IPS-20b (cell line): ENCODE measurements at regions not wholly inside any gene's neighbourhood (a gene's known extent, or its start where the extent isn't known, plus 50 kb on each side); places are given as distances from the start of the nearest gene placed in this dataset.
"Not testable (repeated sequence)": the region's sequence is repeated elsewhere in the genome, so short reads cannot be mapped to it uniquely, and the experiment has no call there.

ENCODE experiments used
- H3K27ac ChIP-seq: one replicate; pipeline ENCODE4 v1.5.1; 2013; ENCODE audit warnings: low read length
- H3K27me3 ChIP-seq: 2 replicates; pipeline ENCODE4 v1.6.1; 2013; ENCODE audit warnings: mild to moderate bottlenecking, low read length, inconsistent platforms; ENCODE audit not compliant: insufficient read depth
- H3K36me3 ChIP-seq: 2 replicates; pipeline ENCODE4 v1.6.1; 2013; ENCODE audit warnings: low read depth, mild to moderate bottlenecking, inconsistent platforms, low read length, moderate library complexity; ENCODE audit not compliant: insufficient read depth
- H3K4me1 ChIP-seq: 2 replicates; pipeline ENCODE4 v1.6.1; 2013; ENCODE audit warnings: mild to moderate bottlenecking, control low read depth, inconsistent platforms, low read length, moderate library complexity; ENCODE audit not compliant: insufficient read depth
- H3K4me3 ChIP-seq: 2 replicates; pipeline ENCODE4 v1.5.1; 2013; ENCODE audit warnings: mild to moderate bottlenecking, low read length, inconsistent platforms
- H3K9ac ChIP-seq: 2 replicates; pipeline ENCODE4 v1.6.1; 2013; ENCODE audit warnings: low read depth, mild to moderate bottlenecking, inconsistent platforms, low read length, moderate library complexity
- H3K9me3 ChIP-seq: 2 replicates; pipeline ENCODE4 v1.6.1; 2013; ENCODE audit warnings: mild to moderate bottlenecking, low read depth, low read length, inconsistent platforms; ENCODE audit not compliant: insufficient read depth

GRCh38 chr4:134636338-134637051, 434.9 kb upstream of the PABPC4L start:
- H3K36me3 ChIP-seq: no peaks in the 10 kb centered on the region
- no peaks in the 10 kb centered on the region for H3K9me3 ChIP-seq
- no peaks in the 10 kb centered on the region for H3K27me3 ChIP-seq
- no peak overlapping the region for H3K27ac ChIP-seq
- H3K9ac ChIP-seq: no peak overlapping the region
- H3K4me3 ChIP-seq: no peak overlapping the region
- H3K4me1 ChIP-seq: peaks cover 4% of the 10 kb centered on the region; the same call in 1 of the 2 replicates

DNA sequence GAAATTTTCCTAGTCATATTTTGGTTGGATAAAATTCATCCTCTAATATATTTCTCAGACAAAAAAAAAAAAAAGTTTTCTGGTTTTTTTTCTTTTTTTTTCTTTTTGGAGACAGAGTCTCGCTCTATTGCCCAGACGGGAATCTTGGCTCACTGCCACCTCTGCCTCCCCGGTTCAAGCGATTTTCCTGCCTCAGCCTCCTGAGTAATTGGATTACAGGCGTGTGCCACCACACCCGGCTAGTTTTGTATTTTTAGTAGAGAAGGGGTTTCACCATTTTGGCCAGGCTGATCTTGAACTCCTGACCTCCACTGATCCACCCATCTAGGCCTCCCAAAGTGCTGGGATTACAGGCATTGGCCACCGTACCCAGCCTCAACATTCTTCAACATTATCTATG, 432.7 kb upstream of the PABPC4L start:
- Histone ChIP-seq H3K9me3 (no peaks in the 10 kb centered on the region), H3K4me3 (no peak overlapping the region), H3K27ac (no peak overlapping the region), H3K9ac (no peak overlapping the region), H3K4me1 (peaks cover 4% of the 10 kb centered on the region; the same call in 1 of the 2 replicates), H3K36me3 (no peaks in the 10 kb centered on the region), H3K27me3 (no peaks in the 10 kb centered on the region)

DNA sequence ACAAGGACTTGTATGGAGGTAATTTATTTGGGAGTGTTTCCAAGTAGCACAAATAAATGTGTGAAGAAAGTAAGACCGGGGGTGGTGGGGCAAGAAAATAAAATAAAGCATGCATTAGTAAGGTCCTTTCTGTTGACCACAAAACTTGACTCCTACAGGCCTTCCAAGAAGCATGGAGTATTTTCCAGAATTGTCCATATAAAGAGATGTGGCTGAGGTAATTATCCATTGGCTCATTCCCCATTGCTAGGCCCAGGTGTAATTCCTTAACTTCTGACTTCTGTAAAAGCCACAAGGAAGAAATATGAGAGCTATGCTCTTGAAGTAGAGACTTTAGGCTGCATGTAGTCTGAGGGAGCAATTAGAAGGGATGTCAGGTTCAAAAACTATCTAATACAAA, 430.5 kb upstream of the PABPC4L start:
- Histone ChIP-seq H3K9ac (no peak overlapping the region), H3K4me3 (no peak overlapping the region), H3K4me1 (peaks cover 7% of the 10 kb centered on the region; the same call in 1 of the 2 replicates), H3K9me3 (no peaks in the 10 kb centered on the region), H3K27me3 (no peaks in the 10 kb centered on the region), H3K36me3 (no peaks in the 10 kb centered on the region), H3K27ac (no peak overlapping the region)

- Histone ChIP-seq H3K9me3 (no peaks in the 10 kb centered on the region), H3K36me3 (no peaks in the 10 kb centered on the region), H3K27ac (no peak overlapping the region), H3K4me1 (peaks cover 27% of the 10 kb centered on the region), H3K4me3 (no peak overlapping the region), H3K27me3 (no peaks in the 10 kb centered on the region), H3K9ac (no peak overlapping the region)
Measured at GRCh38 chr4:134628066-134628465, 426.5 kb upstream of the PABPC4L start.

GRCh38 chr4:134627366-134627765, 425.8 kb upstream of the PABPC4L start:
- Histone ChIP-seq H3K36me3 (no peaks in the 10 kb centered on the region), H3K4me3 (no peak overlapping the region), H3K9ac (no peak overlapping the region), H3K4me1 (peaks cover 32% of the 10 kb centered on the region), H3K27ac (no peak overlapping the region), H3K9me3 (no peaks in the 10 kb centered on the region), H3K27me3 (no peaks in the 10 kb centered on the region)

DNA sequence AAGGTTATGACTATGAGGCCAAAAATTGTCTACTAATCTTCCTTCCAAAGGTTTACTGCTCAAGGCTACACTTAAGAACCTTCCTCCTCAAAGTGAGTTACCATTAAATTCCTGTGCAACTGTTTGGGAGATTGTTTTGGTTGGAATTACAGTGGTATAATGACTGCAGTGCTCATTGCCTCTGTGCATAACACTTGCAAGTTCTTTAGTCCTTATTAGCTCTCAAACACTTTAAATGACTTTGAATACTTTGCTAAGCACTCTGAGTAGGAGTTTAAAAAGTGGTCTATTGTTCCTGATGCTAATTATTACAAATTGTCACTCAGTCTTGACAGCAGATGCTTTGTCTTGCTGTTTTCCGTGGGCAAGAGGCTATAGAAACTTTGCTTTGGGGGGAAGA, 422.8 kb upstream of the PABPC4L start:
- H3K9ac ChIP-seq: peak overlapping the region; percentile 51

GRCh38 chr4:134622626-134623575, 421.3 kb upstream of the PABPC4L start:
- not testable (repeated sequence) for H3K27ac ChIP-seq, H3K36me3 ChIP-seq, H3K27me3 ChIP-seq, H3K4me3 ChIP-seq, H3K9me3 ChIP-seq
- Histone ChIP-seq H3K4me1 (peaks cover 32% of the 10 kb centered on the region), H3K9ac (0 out of 2 replicates have a peak overlapping the region, but pooled peaks have one; percentile 5)

More for the DNA sequence above, 422.8 kb upstream of the PABPC4L start:
- Histone ChIP-seq H3K36me3 (no peaks in the 10 kb centered on the region), H3K9me3 (no peaks in the 10 kb centered on the region), H3K4me1 (peaks cover 32% of the 10 kb centered on the region), H3K27me3 (no peaks in the 10 kb centered on the region), H3K27ac (peak overlapping the region; percentile 4), H3K4me3 (peak overlapping the region; percentile 11; the same call in 1 of the 2 replicates)

DNA sequence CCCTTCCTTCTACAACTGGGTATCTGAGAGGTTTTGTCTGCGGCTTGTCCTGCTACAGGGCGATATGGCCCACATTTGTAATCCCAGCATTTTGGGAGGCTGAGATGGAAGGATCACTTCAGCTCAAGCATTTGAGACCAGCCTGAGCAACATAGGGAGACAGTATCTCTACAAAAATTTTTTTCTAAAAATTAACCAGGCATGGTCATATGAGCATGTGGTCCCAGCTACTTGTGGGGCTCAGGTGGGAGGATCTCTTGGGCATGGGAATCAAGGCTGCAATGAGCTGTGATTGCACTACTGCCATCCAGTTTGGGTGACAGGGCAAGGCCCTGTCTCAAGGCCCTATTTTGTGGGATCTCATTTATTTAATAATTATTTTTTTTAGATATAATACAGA, 420.6 kb upstream of the PABPC4L start:
- Histone ChIP-seq H3K9me3 (no peaks in the 10 kb centered on the region), H3K36me3 (no peaks in the 10 kb centered on the region), H3K9ac (no peak overlapping the region), H3K4me3 (no peak overlapping the region), H3K27ac (no peak overlapping the region), H3K27me3 (no peaks in the 10 kb centered on the region), H3K4me1 (peaks cover 29% of the 10 kb centered on the region)

DNA sequence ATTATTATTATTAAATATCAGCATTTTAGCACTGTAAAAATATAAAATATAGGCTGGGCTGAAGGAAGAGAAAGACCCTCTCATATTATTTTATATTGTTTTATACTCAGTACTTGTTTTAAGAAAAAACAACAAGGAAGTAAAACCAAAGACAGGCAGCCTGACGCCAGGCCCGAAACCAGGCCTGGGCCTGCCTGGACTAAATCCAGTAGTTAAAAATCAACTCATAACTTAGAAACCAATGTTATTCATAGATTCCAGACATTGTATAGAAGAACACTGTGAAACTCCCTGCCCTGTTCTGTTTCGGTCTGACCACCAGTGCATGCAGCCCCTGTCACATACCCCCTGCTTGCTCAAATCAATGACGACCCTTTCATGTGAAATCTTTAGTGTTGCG, 420.1 kb upstream of the PABPC4L start:
- not testable (repeated sequence) for H3K27ac ChIP-seq, H3K9me3 ChIP-seq, H3K4me3 ChIP-seq, H3K36me3 ChIP-seq, H3K9ac ChIP-seq, H3K27me3 ChIP-seq
- H3K4me1 ChIP-seq: peaks cover 29% of the 10 kb centered on the region

GRCh38 chr4:134610956-134611355, 409.4 kb upstream of the PABPC4L start:
- H3K27ac ChIP-seq: no peak overlapping the region
- no peaks in the 10 kb centered on the region for H3K27me3 ChIP-seq
- no peak overlapping the region for H3K9ac ChIP-seq
- peaks cover 3% of the 10 kb centered on the region; the same call in 1 of the 2 replicates for H3K4me1 ChIP-seq
- no peaks in the 10 kb centered on the region for H3K36me3 ChIP-seq
- no peak overlapping the region for H3K4me3 ChIP-seq
- H3K9me3 ChIP-seq: no peaks in the 10 kb centered on the region

DNA sequence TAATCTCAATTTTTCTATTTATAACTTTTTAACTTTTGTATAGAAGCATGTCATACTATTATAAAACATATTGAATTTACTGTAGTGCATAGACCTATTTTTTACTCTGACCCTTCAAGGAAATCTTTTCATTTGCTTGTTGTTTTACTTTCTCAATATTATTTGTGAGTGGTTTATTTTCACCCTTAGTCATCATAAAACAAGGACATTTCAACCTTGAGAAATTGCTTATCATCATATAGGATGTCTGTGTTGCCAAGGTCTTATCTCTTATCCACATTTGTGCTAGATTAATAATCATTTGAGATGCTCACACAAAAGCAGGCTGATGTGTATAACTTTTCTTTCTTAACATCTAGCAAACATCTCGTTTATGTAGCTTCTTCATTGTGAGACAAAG, 408.6 kb upstream of the PABPC4L start:
- Histone ChIP-seq H3K36me3 (no peaks in the 10 kb centered on the region), H3K4me3 (no peak overlapping the region), H3K9me3 (no peaks in the 10 kb centered on the region), H3K27me3 (no peaks in the 10 kb centered on the region), H3K9ac (no peak overlapping the region), H3K27ac (no peak overlapping the region), H3K4me1 (no peaks in the 10 kb centered on the region)

DNA sequence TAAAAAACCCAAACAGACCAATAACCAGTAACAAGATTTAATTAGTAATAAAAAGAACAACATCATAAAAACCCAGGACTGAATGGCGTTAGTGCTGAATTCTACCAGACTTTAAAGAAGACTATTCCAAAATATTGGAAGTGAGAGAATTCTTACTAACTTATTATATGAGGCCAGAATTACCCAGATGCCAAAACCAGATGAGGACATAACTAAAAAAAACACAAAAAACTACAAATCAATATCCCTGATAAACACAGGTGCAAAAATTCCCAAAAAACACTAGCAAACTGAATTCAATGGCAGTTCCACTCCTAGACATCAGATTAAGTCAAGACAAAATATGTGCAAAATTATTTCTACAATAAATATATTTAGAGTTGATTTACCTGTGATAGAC, 400.1 kb upstream of the PABPC4L start:
- Histone ChIP-seq H3K4me3 (no peak overlapping the region), H3K9ac (no peak overlapping the region), H3K36me3 (no peaks in the 10 kb centered on the region), H3K27me3 (no peaks in the 10 kb centered on the region), H3K4me1 (no peaks in the 10 kb centered on the region), H3K27ac (no peak overlapping the region), H3K9me3 (no peaks in the 10 kb centered on the region)
